Endothelial cell (in vitro differentiated cells): ENCODE measurements at regions not wholly inside any gene's neighbourhood (a gene's known extent, or its start where the extent isn't known, plus 50 kb on each side); places are given as distances from the start of the nearest gene placed in this dataset.

ENCODE experiments used
- DNase-seq: peaks from one replicate; pipeline ENCODE4 v3.0.0; 2021; ENCODE audit warnings: low spot score
- H3K27ac Mint-ChIP-seq: one replicate; pipeline ENCODE4 v1.8.0; 2021; ENCODE audit warnings: mixed read lengths, inconsistent platforms; ENCODE audit not compliant: unreplicated experiment
- H3K27me3 Mint-ChIP-seq: one replicate; pipeline ENCODE4 v1.8.0; 2021; ENCODE audit warnings: mild to moderate bottlenecking, moderate library complexity, mixed read lengths, inconsistent platforms; ENCODE audit not compliant: unreplicated experiment
- H3K36me3 Mint-ChIP-seq: one replicate; pipeline ENCODE4 v1.8.0; 2021; ENCODE audit warnings: mild to moderate bottlenecking, low read depth, mixed read lengths, inconsistent platforms; ENCODE audit not compliant: unreplicated experiment
- H3K4me1 Mint-ChIP-seq: one replicate; pipeline ENCODE4 v1.8.0; 2021; ENCODE audit warnings: mild to moderate bottlenecking, mixed read lengths, inconsistent platforms; ENCODE audit not compliant: unreplicated experiment
- H3K4me3 Mint-ChIP-seq: one replicate; pipeline ENCODE4 v1.8.0; 2021; ENCODE audit warnings: mild to moderate bottlenecking, mixed read lengths, inconsistent platforms; ENCODE audit not compliant: unreplicated experiment
- H3K9me3 Mint-ChIP-seq: one replicate; pipeline ENCODE4 v1.8.0; 2021; ENCODE audit warnings: mixed read lengths, inconsistent platforms; ENCODE audit not compliant: unreplicated experiment
- TF ChIP-seq, protein P1 (sequence below): fragments of 200-600 bp; sonication (generic); IDR thresholded peaks from one replicate; pipeline ENCODE4 v1.5.0; 2021; ENCODE audit warnings: antibody characterized with exemption; ENCODE audit not compliant: unreplicated experiment

- H3K36me3 Mint-ChIP-seq = peaks cover 29% of the 10 kb centered on the region
Observed at GRCh38 chr10:130555411-130555750, 419.2 kb downstream of the GLRX3 start.

GRCh38 chr10:130557181-130557845, 421.1 kb downstream of the GLRX3 start:
- Mint-ChIP-seq H3K27me3 (peaks cover 12% of the 10 kb centered on the region), H3K9me3 (peaks cover 48% of the 10 kb centered on the region), H3K4me3 (no peak overlapping the region), H3K27ac (no peak overlapping the region), H3K36me3 (peaks cover 24% of the 10 kb centered on the region), H3K4me1 (no peaks in the 10 kb centered on the region)
- no peak for DNase-seq
- TF ChIP-seq, protein P1, sequence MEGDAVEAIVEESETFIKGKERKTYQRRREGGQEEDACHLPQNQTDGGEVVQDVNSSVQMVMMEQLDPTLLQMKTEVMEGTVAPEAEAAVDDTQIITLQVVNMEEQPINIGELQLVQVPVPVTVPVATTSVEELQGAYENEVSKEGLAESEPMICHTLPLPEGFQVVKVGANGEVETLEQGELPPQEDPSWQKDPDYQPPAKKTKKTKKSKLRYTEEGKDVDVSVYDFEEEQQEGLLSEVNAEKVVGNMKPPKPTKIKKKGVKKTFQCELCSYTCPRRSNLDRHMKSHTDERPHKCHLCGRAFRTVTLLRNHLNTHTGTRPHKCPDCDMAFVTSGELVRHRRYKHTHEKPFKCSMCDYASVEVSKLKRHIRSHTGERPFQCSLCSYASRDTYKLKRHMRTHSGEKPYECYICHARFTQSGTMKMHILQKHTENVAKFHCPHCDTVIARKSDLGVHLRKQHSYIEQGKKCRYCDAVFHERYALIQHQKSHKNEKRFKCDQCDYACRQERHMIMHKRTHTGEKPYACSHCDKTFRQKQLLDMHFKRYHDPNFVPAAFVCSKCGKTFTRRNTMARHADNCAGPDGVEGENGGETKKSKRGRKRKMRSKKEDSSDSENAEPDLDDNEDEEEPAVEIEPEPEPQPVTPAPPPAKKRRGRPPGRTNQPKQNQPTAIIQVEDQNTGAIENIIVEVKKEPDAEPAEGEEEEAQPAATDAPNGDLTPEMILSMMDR = no peak

More at GRCh38 chr10:130555411-130555750, 419.2 kb downstream of the GLRX3 start:
- Mint-ChIP-seq H3K27me3 (peaks cover 22% of the 10 kb centered on the region), H3K4me3 (no peak overlapping the region), H3K27ac (no peak overlapping the region), H3K9me3 (peaks cover 59% of the 10 kb centered on the region), H3K4me1 (no peaks in the 10 kb centered on the region)
- TF ChIP-seq, protein P1 = no peak
- DNase-seq = no peak

DNA sequence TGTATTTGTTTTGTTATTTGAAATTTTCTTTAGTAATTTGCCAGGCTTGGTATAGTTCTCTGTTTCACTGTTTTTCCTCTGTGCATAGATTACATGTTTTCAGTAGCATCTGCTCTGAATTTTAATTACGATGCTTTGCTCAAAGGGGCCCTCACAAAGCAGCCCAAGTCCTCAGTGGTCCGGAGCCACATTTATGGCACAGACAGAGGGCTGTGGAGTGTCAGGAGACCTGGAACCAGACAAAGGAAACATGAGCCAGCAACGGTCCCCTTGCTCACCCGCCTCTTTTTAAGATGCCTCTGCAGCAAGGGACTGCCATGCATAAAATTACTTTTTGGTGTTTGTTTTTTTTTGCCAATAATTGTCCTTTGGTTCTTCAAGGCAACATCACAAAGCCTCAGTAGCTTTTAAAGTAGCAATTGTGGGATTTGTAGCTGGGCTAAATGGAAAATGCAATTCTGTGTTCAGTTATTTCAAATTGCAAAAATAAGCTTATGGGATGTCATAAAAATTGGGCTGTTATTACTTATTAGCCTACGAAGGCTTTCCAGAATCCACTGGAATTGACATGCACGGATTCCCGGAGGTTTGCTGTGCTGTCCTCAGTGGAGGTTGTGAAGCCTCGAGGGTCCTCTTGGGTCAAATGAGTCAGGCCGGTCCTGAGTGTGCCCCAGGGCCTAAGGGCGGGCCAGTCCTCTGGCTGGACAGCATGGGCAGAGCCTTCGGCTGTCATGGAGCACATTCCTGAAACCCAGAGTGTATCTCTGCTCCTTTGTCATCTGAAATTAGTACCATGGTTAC, 422.8 kb downstream of the GLRX3 start:
- H3K27ac Mint-ChIP-seq = no peak overlapping the region
- peaks cover 43% of the 10 kb centered on the region for H3K9me3 Mint-ChIP-seq
- H3K4me1 Mint-ChIP-seq = no peaks in the 10 kb centered on the region
- no peak overlapping the region for H3K4me3 Mint-ChIP-seq
- peaks cover 12% of the 10 kb centered on the region for H3K27me3 Mint-ChIP-seq
- DNase-seq = no peak
- H3K36me3 Mint-ChIP-seq = peaks cover 22% of the 10 kb centered on the region
- TF ChIP-seq, protein P1 = no peak

DNA sequence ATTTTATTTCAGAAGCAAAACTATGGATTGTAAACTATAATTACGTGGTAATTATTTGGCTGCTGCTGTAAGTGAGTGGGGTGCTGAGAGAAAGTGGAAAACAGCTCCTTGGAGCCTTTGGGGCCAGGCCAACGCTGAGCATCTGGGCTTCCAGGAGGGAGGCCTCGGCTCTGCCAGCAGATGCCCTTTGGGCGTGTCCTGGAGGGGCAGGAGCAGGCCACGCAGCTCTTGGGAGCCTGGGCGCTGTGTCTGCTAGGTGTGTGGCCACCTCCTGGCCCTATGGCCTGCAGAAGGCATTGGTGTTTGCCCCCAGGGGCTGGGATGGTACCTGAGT, 423.3 kb downstream of the GLRX3 start:
- H3K4me1 Mint-ChIP-seq = no peaks in the 10 kb centered on the region
- no peak for DNase-seq
- peaks cover 28% of the 10 kb centered on the region for H3K36me3 Mint-ChIP-seq
- H3K9me3 Mint-ChIP-seq = peaks cover 44% of the 10 kb centered on the region
- H3K27me3 Mint-ChIP-seq = peaks cover 16% of the 10 kb centered on the region
- no peak overlapping the region for H3K4me3 Mint-ChIP-seq
- H3K27ac Mint-ChIP-seq = no peak overlapping the region
- TF ChIP-seq, protein P1 = no peak

DNA sequence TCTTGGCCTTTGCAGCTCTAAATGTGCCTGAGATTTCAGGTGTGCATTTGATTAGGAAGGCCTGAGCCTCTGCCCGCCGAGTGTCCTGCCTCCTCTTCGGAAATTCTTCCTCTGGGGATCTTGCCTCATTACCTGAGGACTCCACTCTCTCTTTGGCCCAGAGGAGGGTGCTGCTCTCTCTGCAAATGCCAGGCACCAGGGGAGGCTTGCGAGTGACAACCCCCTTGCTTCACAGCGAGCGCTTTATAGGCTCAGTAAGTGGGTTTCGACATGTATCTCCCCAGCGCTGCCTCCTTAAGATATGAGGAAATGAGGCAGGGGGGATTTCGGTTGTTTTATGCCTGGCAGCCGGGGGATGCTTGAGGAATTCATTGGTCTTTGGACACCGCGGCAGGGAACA, 423.9 kb downstream of the GLRX3 start:
- H3K27me3 Mint-ChIP-seq = peaks cover 16% of the 10 kb centered on the region
- DNase-seq = no peak
- peaks cover 28% of the 10 kb centered on the region for H3K36me3 Mint-ChIP-seq
- TF ChIP-seq, protein P1 = no peak
- no peak overlapping the region for H3K4me3 Mint-ChIP-seq
- H3K4me1 Mint-ChIP-seq = no peaks in the 10 kb centered on the region
- no peak overlapping the region for H3K27ac Mint-ChIP-seq
- peaks cover 44% of the 10 kb centered on the region for H3K9me3 Mint-ChIP-seq
